ENCODE measurements at regions not wholly inside any gene's neighbourhood (a gene's known extent, or its start where the extent isn't known, plus 50 kb on each side); places are given as distances from the start of the nearest gene placed in this dataset.

GRCh38 chr6:14499841-14500240, 382.3 kb downstream of the CD83 start:
- Histone ChIP-seq H3K36me3 (ENCODE audit: control insufficient read depth in 3 of 3, insufficient read depth in 3 of 3, low read length in 3 of 3) (no peaks in the 10 kb centered on the region), H3K9me3 (ENCODE audit: control insufficient read depth in 3 of 3, low read length in 3 of 3) (no peaks in the 10 kb centered on the region), H3K4me1 (ENCODE audit: control insufficient read depth in 3 of 3, insufficient read depth in 3 of 3, low read length in 3 of 3) (peaks cover 0 to 3% (median 0%) of the 10 kb centered on the region in 3 donors), H3K4me3 (ENCODE audit: low read length in 3 of 3) (no peak overlapping the region), H3K27me3 (ENCODE audit: control insufficient read depth in 3 of 3, insufficient read depth in 3 of 3, low read length in 3 of 3) (no peaks in the 10 kb centered on the region), H3K9ac (ENCODE audit: low read depth in 1 of 3, low read length in 3 of 3) (peak overlapping the region in 1 of 3 donors; percentile 4), H3K27ac (ENCODE audit: low read depth, low read length) (no peak overlapping the region)

GRCh38 chr6:14500809-14501208, 383.2 kb downstream of the CD83 start:
- Histone ChIP-seq H3K27me3 (ENCODE audit: control insufficient read depth in 3 of 3, insufficient read depth in 3 of 3, low read length in 3 of 3) (no peaks in the 10 kb centered on the region), H3K27ac (ENCODE audit: low read depth, low read length) (no peak overlapping the region), H3K4me1 (ENCODE audit: control insufficient read depth in 3 of 3, insufficient read depth in 3 of 3, low read length in 3 of 3) (peaks cover 0 to 3% (median 0%) of the 10 kb centered on the region in 3 donors), H3K9ac (ENCODE audit: low read depth in 1 of 3, low read length in 3 of 3) (no peak overlapping the region), H3K36me3 (ENCODE audit: control insufficient read depth in 3 of 3, insufficient read depth in 3 of 3, low read length in 3 of 3) (no peaks in the 10 kb centered on the region), H3K4me3 (ENCODE audit: low read length in 3 of 3) (no peak overlapping the region), H3K9me3 (ENCODE audit: control insufficient read depth in 3 of 3, low read length in 3 of 3) (no peaks in the 10 kb centered on the region)

- H3K9ac ChIP-seq (ENCODE audit: low read depth in 1 of 3, low read length in 3 of 3), result no peak overlapping the region
- H3K4me3 ChIP-seq (ENCODE audit: low read length in 3 of 3), result no peak overlapping the region
- H3K27me3 ChIP-seq (ENCODE audit: control insufficient read depth in 3 of 3, insufficient read depth in 3 of 3, low read length in 3 of 3), result no peaks in the 10 kb centered on the region
- H3K9me3 ChIP-seq (ENCODE audit: control insufficient read depth in 3 of 3, low read length in 3 of 3), result no peaks in the 10 kb centered on the region
- peaks cover 0 to 3% (median 0%) of the 10 kb centered on the region in 3 donors for H3K4me1 ChIP-seq (ENCODE audit: control insufficient read depth in 3 of 3, insufficient read depth in 3 of 3, low read length in 3 of 3)
- no peaks in the 10 kb centered on the region for H3K36me3 ChIP-seq (ENCODE audit: control insufficient read depth in 3 of 3, insufficient read depth in 3 of 3, low read length in 3 of 3)
- H3K27ac ChIP-seq (ENCODE audit: low read depth, low read length), result no peak overlapping the region
These were observed 383.7 kb downstream of the CD83 start for GRCh38 chr6:14501240-14501639.

GRCh38 chr6:14501914-14502313, 384.3 kb downstream of the CD83 start:
- Histone ChIP-seq H3K27me3 (ENCODE audit: control insufficient read depth in 3 of 3, insufficient read depth in 3 of 3, low read length in 3 of 3) (no peaks in the 10 kb centered on the region), H3K27ac (ENCODE audit: low read depth, low read length) (no peak overlapping the region), H3K9ac (ENCODE audit: low read depth in 1 of 3, low read length in 3 of 3) (no peak overlapping the region), H3K4me1 (ENCODE audit: control insufficient read depth in 3 of 3, insufficient read depth in 3 of 3, low read length in 3 of 3) (peaks cover 0 to 3% (median 0%) of the 10 kb centered on the region in 3 donors), H3K4me3 (ENCODE audit: low read length in 3 of 3) (no peak overlapping the region), H3K9me3 (ENCODE audit: control insufficient read depth in 3 of 3, low read length in 3 of 3) (no peaks in the 10 kb centered on the region), H3K36me3 (ENCODE audit: control insufficient read depth in 3 of 3, insufficient read depth in 3 of 3, low read length in 3 of 3) (no peaks in the 10 kb centered on the region)

GRCh38 chr6:14502551-14502950, 385.0 kb downstream of the CD83 start:
- H3K9me3 ChIP-seq (ENCODE audit: control insufficient read depth in 3 of 3, low read length in 3 of 3), result no peaks in the 10 kb centered on the region
- no peak overlapping the region for H3K27ac ChIP-seq (ENCODE audit: low read depth, low read length)
- peaks cover 0 to 3% (median 0%) of the 10 kb centered on the region in 3 donors for H3K4me1 ChIP-seq (ENCODE audit: control insufficient read depth in 3 of 3, insufficient read depth in 3 of 3, low read length in 3 of 3)
- no peak overlapping the region for H3K4me3 ChIP-seq (ENCODE audit: low read length in 3 of 3)
- H3K9ac ChIP-seq (ENCODE audit: low read depth in 1 of 3, low read length in 3 of 3), result no peak overlapping the region
- H3K36me3 ChIP-seq (ENCODE audit: control insufficient read depth in 3 of 3, insufficient read depth in 3 of 3, low read length in 3 of 3), result no peaks in the 10 kb centered on the region
- H3K27me3 ChIP-seq (ENCODE audit: control insufficient read depth in 3 of 3, insufficient read depth in 3 of 3, low read length in 3 of 3), result no peaks in the 10 kb centered on the region

- H3K9ac ChIP-seq (ENCODE audit: low read depth in 1 of 3, low read length in 3 of 3), result no peak overlapping the region
- H3K4me1 ChIP-seq (ENCODE audit: control insufficient read depth in 3 of 3, insufficient read depth in 3 of 3, low read length in 3 of 3), result no peaks in the 10 kb centered on the region
- no peaks in the 10 kb centered on the region for H3K27me3 ChIP-seq (ENCODE audit: control insufficient read depth in 3 of 3, insufficient read depth in 3 of 3, low read length in 3 of 3)
- H3K36me3 ChIP-seq (ENCODE audit: control insufficient read depth in 3 of 3, insufficient read depth in 3 of 3, low read length in 3 of 3), result no peaks in the 10 kb centered on the region
- H3K9me3 ChIP-seq (ENCODE audit: control insufficient read depth in 3 of 3, low read length in 3 of 3), result no peaks in the 10 kb centered on the region
- H3K27ac ChIP-seq (ENCODE audit: low read depth, low read length), result no peak overlapping the region
- no peak overlapping the region for H3K4me3 ChIP-seq (ENCODE audit: low read length in 3 of 3)
These were observed 387.8 kb downstream of the CD83 start for GRCh38 chr6:14505401-14505800.

GRCh38 chr6:14506656-14507246, 389.2 kb downstream of the CD83 start:
- Histone ChIP-seq H3K27ac (ENCODE audit: low read depth, low read length) (no peak overlapping the region), H3K4me3 (ENCODE audit: low read length in 3 of 3) (no peak overlapping the region), H3K27me3 (ENCODE audit: control insufficient read depth in 3 of 3, insufficient read depth in 3 of 3, low read length in 3 of 3) (no peaks in the 10 kb centered on the region), H3K36me3 (ENCODE audit: control insufficient read depth in 3 of 3, insufficient read depth in 3 of 3, low read length in 3 of 3) (no peaks in the 10 kb centered on the region), H3K9ac (ENCODE audit: low read depth in 1 of 3, low read length in 3 of 3) (no peak overlapping the region), H3K4me1 (ENCODE audit: control insufficient read depth in 3 of 3, insufficient read depth in 3 of 3, low read length in 3 of 3) (no peaks in the 10 kb centered on the region), H3K9me3 (ENCODE audit: control insufficient read depth in 3 of 3, low read length in 3 of 3) (no peaks in the 10 kb centered on the region)

- Histone ChIP-seq H3K27me3 (ENCODE audit: control insufficient read depth in 3 of 3, insufficient read depth in 3 of 3, low read length in 3 of 3) (no peaks in the 10 kb centered on the region), H3K4me3 (ENCODE audit: low read length in 3 of 3) (no peak overlapping the region), H3K4me1 (ENCODE audit: control insufficient read depth in 3 of 3, insufficient read depth in 3 of 3, low read length in 3 of 3) (no peaks in the 10 kb centered on the region), H3K9ac (ENCODE audit: low read depth in 1 of 3, low read length in 3 of 3) (no peak overlapping the region), H3K36me3 (ENCODE audit: control insufficient read depth in 3 of 3, insufficient read depth in 3 of 3, low read length in 3 of 3) (no peaks in the 10 kb centered on the region), H3K27ac (ENCODE audit: low read depth, low read length) (no peak overlapping the region), H3K9me3 (ENCODE audit: control insufficient read depth in 3 of 3, low read length in 3 of 3) (no peaks in the 10 kb centered on the region)
These were observed 391.5 kb downstream of the CD83 start for GRCh38 chr6:14509120-14509519.

GRCh38 chr6:14510038-14510437, 392.5 kb downstream of the CD83 start:
- Histone ChIP-seq H3K27ac (ENCODE audit: low read depth, low read length) (no peak overlapping the region), H3K27me3 (ENCODE audit: control insufficient read depth in 3 of 3, insufficient read depth in 3 of 3, low read length in 3 of 3) (no peaks in the 10 kb centered on the region), H3K9ac (ENCODE audit: low read depth in 1 of 3, low read length in 3 of 3) (no peak overlapping the region), H3K36me3 (ENCODE audit: control insufficient read depth in 3 of 3, insufficient read depth in 3 of 3, low read length in 3 of 3) (no peaks in the 10 kb centered on the region), H3K9me3 (ENCODE audit: control insufficient read depth in 3 of 3, low read length in 3 of 3) (no peaks in the 10 kb centered on the region), H3K4me3 (ENCODE audit: low read length in 3 of 3) (no peak overlapping the region), H3K4me1 (ENCODE audit: control insufficient read depth in 3 of 3, insufficient read depth in 3 of 3, low read length in 3 of 3) (no peaks in the 10 kb centered on the region)

- no peaks in the 10 kb centered on the region for H3K27me3 ChIP-seq (ENCODE audit: control insufficient read depth in 3 of 3, insufficient read depth in 3 of 3, low read length in 3 of 3)
- no peak overlapping the region for H3K4me3 ChIP-seq (ENCODE audit: low read length in 3 of 3)
- no peaks in the 10 kb centered on the region for H3K36me3 ChIP-seq (ENCODE audit: control insufficient read depth in 3 of 3, insufficient read depth in 3 of 3, low read length in 3 of 3)
- H3K9me3 ChIP-seq (ENCODE audit: control insufficient read depth in 3 of 3, low read length in 3 of 3), result no peaks in the 10 kb centered on the region
- H3K4me1 ChIP-seq (ENCODE audit: control insufficient read depth in 3 of 3, insufficient read depth in 3 of 3, low read length in 3 of 3), result no peaks in the 10 kb centered on the region
- no peak overlapping the region for H3K27ac ChIP-seq (ENCODE audit: low read depth, low read length)
- no peak overlapping the region for H3K9ac ChIP-seq (ENCODE audit: low read depth in 1 of 3, low read length in 3 of 3)
These were observed 393.6 kb downstream of the CD83 start for GRCh38 chr6:14511061-14511586.
